Activated naive CD4-positive, alpha-beta T cell treated with anti-CD3 and anti-CD28 coated beads, Interleukin-2, amount 50 U/mL, for 72 hours (primary cell): ENCODE measurements at regions not wholly inside any gene's neighbourhood (a gene's known extent, or its start where the extent isn't known, plus 50 kb on each side); places are given as distances from the start of the nearest gene placed in this dataset.

Experiments
- ATAC-seq, 2 donors: fragments of 150-1000 bp; cut with Tn5 transposase; 2 replicates each; pipeline ENCODE4 v1.10.0; 2021; ENCODE audit warnings: mild to moderate bottlenecking in 2 of 2, moderate library complexity in 2 of 2
- DNase-seq, 2 donors: peaks; one replicate each; pipeline ENCODE4 v3.0.0; 2021 to 2022; ENCODE audit warnings: low spot score in 2 of 2
- H3K27ac Mint-ChIP-seq, 2 donors: one replicate each; pipeline ENCODE4 v1.8.0; 2022; ENCODE audit warnings: mild to moderate bottlenecking in 2 of 2, mixed read lengths in 2 of 2
- H3K36me3 Mint-ChIP-seq, 2 donors: one replicate each; pipeline ENCODE4 v1.8.0; 2022; ENCODE audit warnings: mixed read lengths in 2 of 2
- H3K9me3 Mint-ChIP-seq, 2 donors: one replicate each; pipeline ENCODE4 v1.8.0; 2022; ENCODE audit warnings: mixed read lengths in 2 of 2

DNA sequence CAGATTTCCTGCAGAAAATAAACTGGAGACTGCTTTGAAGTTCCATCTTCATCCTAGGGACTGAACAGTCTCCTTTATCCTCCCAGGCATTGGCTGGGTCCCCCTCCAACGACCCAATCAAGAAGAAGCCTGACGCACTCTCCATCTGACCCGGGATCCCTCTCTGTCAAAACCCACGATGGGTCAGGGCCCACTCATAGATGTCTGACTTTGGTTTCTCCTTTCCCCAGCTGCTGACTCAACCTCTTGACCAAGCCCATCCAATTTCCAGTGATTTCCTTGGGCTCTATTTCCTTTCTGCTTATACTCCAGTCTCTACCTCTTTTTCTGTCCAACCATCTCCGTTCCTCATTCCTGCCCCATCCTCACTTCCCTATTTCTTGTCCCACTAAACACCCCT is 189.7 kb downstream of the MIAT start:
- no peaks in the 10 kb centered on the region for H3K9me3 Mint-ChIP-seq
- DNase-seq (no peak), ATAC-seq (no peak)
- H3K36me3 Mint-ChIP-seq, result no peaks in the 10 kb centered on the region
- H3K27ac Mint-ChIP-seq, result no peak overlapping the region

DNA sequence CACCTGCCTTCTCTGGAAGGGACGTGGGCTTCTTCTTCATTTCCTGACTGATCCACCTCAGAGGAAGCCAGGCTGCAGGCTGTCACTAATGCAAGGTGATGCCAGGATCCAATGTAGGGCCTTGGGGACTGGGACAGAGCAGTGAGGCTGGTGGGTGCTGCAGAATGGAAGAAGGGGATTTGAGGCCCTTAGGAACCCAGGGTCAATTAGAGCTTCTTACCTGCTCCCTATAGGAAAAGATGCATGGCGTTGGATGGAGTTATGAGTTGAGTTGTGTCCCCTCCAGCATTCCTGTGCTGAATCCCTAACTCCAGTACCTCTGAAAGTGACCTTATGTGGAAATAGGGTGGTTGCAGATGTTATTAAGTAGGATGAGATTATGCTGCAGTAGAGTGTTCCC is 190.4 kb downstream of the MIAT start:
- H3K27ac Mint-ChIP-seq, result no peak overlapping the region
- ATAC-seq (no peak), DNase-seq (no peak)
- no peaks in the 10 kb centered on the region for H3K36me3 Mint-ChIP-seq
- no peaks in the 10 kb centered on the region for H3K9me3 Mint-ChIP-seq

DNA sequence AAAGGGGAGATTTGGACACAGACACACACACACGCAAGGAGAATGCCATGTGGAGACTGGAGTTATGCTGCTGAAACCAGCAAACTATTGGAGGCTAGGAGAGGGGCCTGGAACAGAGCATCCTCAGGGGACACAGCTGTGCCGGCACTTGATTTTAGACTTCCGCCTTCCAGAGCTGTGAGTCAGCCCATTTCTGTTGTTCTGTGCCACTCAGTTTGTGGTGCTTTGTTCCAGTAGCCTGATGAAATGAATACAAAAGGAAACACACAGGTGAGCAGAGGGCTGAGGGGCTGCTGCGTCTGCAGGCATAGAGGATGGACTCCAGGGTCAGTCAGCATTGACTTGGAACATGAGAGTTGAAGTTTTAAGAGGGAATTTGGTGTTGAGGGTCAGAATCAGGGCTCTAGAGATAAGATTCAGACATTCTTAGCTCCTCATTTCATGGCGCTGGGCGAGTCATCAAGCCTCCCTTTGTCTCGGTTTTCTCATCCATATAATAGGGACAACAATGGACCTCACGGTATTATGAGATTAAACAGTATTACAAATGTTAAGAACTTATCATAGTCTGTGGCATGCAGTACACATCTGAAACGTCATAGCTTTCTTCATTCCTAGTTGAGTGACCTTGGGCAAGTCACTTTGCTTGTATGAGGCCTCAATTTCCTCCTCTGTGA is 191.0 kb downstream of the MIAT start:
- no peak overlapping the region for H3K27ac Mint-ChIP-seq
- ATAC-seq, result no peak
- no peak for DNase-seq
- H3K9me3 Mint-ChIP-seq, result no peaks in the 10 kb centered on the region
- no peaks in the 10 kb centered on the region for H3K36me3 Mint-ChIP-seq

DNA sequence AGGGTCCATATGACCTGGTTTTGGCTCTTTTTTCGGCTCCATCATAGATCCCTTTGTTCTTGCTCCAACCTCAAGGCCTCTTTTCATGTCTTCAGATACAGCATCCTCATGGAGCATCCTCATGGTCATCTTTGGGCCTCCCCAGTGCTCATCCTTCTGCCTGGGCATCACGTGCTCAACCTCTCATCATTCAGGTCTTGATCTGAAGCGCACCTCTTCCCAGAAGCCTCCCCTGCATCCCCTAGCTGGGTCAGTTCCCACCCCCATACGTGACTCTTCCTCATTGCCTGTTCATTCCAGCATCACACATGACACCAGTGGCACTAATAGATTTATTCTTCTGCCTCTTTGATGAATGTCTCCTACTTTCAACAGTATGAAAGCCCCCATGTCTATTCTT is 192.2 kb downstream of the MIAT start:
- Mint-ChIP-seq H3K36me3 (no peaks in the 10 kb centered on the region), H3K9me3 (no peaks in the 10 kb centered on the region), H3K27ac (no peak overlapping the region)
- ATAC-seq, result no peak
- no peak for DNase-seq

DNA sequence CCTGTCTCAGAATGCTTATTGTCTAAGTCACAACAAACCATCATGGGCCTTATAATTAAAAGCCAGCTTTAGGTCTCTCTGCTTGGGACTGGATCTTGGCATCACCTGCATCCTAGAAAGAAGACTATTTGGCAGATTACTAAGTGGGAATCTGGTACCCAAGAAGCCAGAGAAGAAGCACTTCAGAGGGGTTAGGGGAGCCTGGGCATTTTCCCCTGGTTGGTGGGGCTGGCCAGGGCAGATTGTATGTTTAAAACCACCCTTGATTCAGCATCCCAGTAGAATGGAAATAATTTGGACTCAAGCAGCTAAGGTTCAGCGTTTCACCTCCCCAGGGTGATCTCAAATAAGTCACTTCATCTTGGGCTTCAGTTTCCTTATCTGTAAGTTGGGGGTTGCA is 193.7 kb downstream of the MIAT start:
- DNase-seq (no peak), ATAC-seq (no peak)
- Mint-ChIP-seq H3K27ac (no peak overlapping the region), H3K9me3 (no peaks in the 10 kb centered on the region), H3K36me3 (no peaks in the 10 kb centered on the region)

DNA sequence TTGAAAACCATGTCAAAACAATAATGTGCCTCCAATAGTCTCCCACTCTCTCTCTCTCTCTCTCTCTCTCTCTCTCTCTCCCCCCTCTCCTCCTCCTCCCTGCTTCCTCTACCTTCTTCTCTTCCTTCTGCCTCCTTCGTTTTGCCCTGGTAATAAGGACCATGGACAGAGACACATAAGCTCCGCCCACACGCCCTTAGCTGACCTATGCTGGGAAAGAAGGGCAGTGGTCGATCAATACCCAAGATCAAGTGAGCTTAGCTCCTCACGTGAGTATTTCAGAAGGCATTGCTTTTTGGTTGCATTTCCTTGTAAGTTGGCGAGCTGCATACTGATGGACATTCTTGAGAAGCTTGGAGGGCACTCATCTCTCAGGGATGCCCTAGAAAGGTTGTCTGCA is 194.8 kb downstream of the MIAT start:
- DNase-seq, result no peak
- H3K9me3 Mint-ChIP-seq, result no peaks in the 10 kb centered on the region
- H3K36me3 Mint-ChIP-seq, result no peaks in the 10 kb centered on the region
- ATAC-seq, result no peak
- H3K27ac Mint-ChIP-seq, result no peak overlapping the region

DNA sequence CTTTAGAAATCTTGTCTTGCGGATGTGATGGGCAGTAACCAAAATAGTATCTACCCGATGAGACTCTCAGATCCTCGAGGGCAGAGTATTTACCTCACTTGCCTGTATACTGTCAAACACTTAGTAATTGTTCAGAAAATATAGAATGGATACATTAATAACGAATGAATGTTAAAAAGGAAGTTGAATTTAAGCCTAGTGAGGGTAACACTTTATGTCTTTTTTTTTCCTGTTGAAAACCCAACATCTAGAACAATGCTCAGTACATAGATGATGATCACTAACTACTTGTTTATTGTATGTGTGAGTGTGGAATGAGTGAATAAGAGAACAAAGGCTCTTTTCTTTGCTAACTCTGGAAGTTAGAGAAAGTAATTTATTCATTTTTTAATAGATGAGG is 195.7 kb downstream of the MIAT start:
- DNase-seq (no peak), ATAC-seq (no peak)
- Mint-ChIP-seq H3K27ac (no peak overlapping the region), H3K36me3 (no peaks in the 10 kb centered on the region), H3K9me3 (no peaks in the 10 kb centered on the region)

DNA sequence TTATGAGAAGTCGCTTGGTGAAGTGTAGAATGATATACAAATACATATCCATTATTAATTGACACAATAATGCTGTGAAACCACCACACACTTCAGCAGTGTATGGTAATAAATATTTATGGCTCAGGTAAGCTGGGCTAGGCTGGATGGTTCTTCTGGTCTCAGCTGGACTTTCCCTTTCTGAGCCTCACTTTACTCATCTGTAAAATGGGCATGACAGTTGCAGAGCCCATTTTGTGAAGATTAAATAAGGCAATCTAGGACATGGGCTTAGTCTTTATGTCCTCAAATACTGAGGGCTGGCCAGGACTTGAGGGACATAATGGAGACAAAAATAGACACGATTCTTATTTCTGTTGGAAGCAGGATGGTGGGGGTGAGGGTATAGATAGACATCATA is 196.1 kb downstream of the MIAT start:
- Mint-ChIP-seq H3K27ac (no peak overlapping the region), H3K36me3 (no peaks in the 10 kb centered on the region), H3K9me3 (no peaks in the 10 kb centered on the region)
- DNase-seq (no peak), ATAC-seq (no peak)

DNA sequence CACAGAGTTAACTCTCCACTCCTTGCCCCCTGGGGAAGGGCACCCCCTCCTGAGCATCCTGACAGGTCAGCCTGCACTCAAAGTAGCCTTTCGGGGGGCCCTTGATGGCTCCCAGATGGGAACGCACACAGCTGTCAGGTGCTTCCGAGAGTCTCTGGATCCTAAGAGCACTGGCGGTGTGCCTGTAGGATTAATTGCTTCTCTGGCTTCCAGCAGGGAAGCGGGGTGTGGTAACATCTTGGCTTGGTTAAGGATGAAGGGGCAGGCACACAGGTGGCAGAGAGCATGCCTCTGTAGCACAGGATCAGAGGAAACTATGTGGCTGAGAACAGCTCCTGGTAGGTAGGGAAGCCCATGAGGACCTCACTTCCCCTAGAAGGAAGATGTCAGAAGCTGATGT is 199.8 kb downstream of the MIAT start:
- no peak for ATAC-seq
- Mint-ChIP-seq H3K36me3 (peaks cover 6% of the 10 kb centered on the region in 2 donors), H3K9me3 (peaks cover 4 to 6% of the 10 kb centered on the region in 2 donors), H3K27ac (peak overlapping the region in 1 of 2 donors; percentile 3)
- no peak for DNase-seq

DNA sequence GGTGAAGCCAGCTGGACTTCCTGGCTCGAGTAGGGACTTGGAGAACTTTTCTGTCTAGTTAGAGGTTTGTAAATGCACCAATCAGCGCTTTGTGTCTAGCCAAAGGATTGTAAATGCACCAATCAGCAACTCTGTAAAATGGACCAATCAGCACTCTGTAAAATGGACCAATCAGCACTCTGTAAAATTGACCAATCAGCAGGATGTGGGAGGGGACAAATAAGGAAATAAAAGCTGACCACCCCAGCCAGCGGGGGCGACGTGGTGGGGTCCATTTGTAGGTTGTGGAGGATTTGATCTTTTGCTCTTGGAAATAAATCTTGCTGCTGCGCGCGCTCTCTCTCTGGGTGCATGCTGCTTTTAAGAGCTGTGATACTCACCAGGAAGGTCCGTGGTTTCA is 202.9 kb downstream of the MIAT start:
- Mint-ChIP-seq H3K9me3 (peaks cover 4 to 6% of the 10 kb centered on the region in 2 donors), H3K27ac (no peak overlapping the region), H3K36me3 (peaks cover 6 to 10% of the 10 kb centered on the region in 2 donors)
- ATAC-seq, result no peak
- DNase-seq, result no peak

DNA sequence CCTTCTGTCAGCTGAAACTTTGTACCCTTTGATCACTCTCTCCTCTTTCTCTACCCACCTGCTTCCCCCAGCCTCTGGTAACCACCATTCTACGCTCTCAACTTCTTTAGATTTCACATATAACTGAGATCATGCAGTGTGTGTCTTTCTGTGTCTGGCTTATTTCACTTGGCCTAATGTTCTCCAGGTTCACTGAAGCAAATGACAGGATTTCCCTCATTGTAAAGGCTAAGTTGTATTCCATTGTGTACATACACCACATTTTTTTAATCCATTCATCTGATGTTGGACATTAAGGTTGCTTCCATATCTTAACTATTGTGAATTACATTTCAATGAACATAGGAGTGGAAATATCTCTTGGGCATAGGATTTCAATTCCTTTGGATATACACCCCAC is 207.6 kb downstream of the MIAT start:
- no peak for DNase-seq

DNA sequence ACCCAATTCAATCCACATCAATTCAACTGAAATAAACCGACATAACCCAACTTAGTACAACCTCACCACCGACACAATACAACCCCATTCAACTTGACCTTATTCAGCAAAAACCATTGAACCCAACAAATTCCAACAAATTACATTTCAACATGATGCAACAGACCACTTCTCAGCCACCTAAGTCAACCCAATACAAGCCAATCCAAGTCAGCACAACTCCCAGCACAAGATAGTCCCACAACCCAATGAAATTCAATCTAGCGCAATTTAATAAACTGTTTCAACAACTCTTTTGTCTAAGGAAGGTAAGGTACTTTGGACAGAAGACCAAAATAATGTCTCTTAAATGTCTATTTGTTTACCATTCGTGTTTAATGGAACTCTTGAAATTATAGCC is 226.0 kb downstream of the MIAT start:
- no peak for DNase-seq
- H3K27ac Mint-ChIP-seq, result no peak overlapping the region
- H3K36me3 Mint-ChIP-seq, result no peaks in the 10 kb centered on the region
- no peaks in the 10 kb centered on the region for H3K9me3 Mint-ChIP-seq
- no peak for ATAC-seq

More for the DNA sequence above, 207.6 kb downstream of the MIAT start:
- no peak overlapping the region for H3K27ac Mint-ChIP-seq
- ATAC-seq, result no peak
- H3K9me3 Mint-ChIP-seq, result peaks cover 6 to 10% of the 10 kb centered on the region in 2 donors
- peaks cover 6 to 23% of the 10 kb centered on the region in 2 donors for H3K36me3 Mint-ChIP-seq

DNA sequence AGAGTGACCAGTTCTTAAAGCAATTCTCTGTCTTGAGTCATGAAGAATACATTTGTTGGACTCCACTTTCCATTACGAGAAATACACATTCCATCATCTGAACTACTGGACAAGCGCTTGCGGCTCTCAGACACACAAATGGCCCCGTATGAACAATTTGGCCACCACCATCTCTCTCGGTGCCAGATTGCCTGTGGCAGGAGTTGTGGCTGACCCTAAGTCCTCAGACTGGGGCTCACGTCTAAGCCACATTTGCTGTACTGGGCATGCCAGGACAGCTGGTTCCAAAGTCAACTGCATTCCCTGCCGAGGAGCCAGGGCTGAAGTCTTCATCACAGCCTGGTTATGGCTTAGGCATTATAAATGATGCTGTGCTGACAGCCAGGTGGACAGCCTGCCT is 227.5 kb downstream of the MIAT start:
- Mint-ChIP-seq H3K27ac (no peak overlapping the region), H3K36me3 (no peaks in the 10 kb centered on the region), H3K9me3 (no peaks in the 10 kb centered on the region)
- ATAC-seq, result no peak
- DNase-seq, result no peak

DNA sequence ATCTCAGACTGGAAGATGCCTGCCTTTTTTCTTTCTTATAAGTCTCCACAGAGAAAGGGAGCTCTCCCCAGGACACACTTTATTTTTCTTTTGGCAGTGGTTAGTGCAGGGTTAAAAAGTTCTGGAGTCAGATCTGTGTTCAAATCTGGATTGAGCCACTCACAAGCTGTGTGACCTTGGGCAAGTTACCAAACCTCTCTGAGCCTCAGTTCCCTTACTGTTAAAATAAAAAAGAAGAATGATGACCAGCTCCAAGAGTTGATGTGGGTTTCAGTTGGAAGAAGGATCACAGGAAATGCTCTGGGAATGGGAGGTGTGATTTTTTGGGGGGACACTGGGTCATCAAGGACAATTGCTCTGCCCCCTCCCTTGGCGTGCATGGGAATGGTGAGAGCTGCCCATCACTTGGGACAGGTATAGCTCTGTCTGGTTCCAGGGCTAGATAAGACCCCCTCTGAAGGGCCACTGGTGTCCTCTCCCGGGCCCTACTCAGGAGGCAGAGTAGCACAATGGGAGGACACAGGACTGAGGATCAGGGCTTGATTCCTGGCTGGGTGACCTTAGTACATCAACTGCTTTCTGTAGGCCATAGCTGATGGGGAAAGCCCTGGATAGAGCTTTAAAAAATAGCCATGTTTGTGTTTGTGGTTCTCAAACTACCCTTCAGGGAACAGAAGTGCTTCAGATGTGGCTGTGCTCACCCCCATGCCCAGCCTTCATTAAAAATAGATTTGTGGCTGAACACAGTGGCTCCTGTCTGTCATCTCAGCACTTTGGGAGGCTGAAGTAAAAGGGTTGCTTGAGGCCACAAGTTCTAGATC is 228.3 kb downstream of the MIAT start:
- ATAC-seq (no peak), DNase-seq (no peak)
- no peaks in the 10 kb centered on the region for H3K36me3 Mint-ChIP-seq

DNA sequence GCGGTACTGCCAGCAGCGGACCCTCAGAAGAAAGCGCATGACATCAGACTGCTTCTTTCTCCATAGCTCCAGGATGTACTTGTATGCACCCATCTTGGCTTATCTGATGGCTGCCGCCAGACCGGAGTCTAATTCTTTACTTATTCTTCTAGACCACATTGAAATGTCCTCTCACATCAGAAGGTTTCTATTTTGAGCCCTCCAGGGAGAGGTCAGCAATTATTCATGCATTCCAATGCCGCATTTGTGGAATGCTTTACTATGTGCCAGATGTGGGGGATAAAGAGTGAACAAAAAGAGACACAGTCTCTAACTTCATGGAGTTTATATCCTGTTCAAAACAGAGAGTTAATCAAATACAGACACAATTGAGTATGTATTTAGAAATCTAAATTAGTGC is 230.1 kb downstream of the MIAT start:
- H3K36me3 Mint-ChIP-seq, result no peaks in the 10 kb centered on the region
- no peak overlapping the region for H3K27ac Mint-ChIP-seq
- H3K9me3 Mint-ChIP-seq, result no peaks in the 10 kb centered on the region
- DNase-seq, result no peak
- ATAC-seq, result no peak

More for the DNA sequence above, 228.3 kb downstream of the MIAT start:
- Mint-ChIP-seq H3K9me3 (no peaks in the 10 kb centered on the region), H3K27ac (no peak overlapping the region)

DNA sequence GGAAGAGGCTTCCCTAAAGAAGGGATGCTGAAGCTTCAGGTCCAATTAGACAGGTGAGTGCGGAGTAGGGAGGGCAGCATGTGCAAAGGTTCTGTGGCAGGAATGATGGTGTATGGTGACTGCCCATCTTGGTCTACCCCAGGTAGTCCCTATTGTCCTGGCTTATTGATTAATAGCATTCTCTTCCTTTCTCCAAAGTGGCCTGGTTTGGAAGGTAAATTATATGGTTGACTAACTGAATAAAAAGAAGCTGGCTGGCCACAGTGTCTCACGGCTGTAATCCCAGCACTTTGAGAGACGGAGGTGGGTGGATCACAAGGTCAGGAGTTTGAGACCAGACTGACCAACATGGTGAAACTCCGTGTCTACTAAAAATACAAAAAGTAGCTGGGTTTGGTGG is 230.5 kb downstream of the MIAT start:
- Mint-ChIP-seq H3K9me3 (no peaks in the 10 kb centered on the region), H3K36me3 (no peaks in the 10 kb centered on the region), H3K27ac (no peak overlapping the region)
- DNase-seq, result no peak
- ATAC-seq, result no peak

DNA sequence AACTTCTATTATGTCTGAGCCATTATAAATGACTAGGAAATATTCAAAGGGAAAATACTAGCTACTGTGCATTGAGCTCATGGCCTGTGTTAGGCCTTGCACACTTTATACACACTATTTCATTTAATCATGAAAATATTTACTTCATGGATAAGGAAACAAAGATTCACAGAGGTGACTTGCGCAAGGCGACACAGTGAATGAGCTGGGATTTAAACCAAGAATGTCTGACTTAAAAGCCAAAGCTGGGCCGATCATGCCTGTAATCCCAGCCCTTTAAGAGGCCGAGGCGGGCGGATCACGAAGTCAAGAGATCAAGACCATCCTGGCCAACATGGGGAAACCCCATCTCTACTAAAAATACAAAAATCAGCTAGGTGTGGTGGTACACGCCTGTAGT is 231.5 kb downstream of the MIAT start:
- DNase-seq, result no peak
- Mint-ChIP-seq H3K9me3 (no peaks in the 10 kb centered on the region), H3K36me3 (no peaks in the 10 kb centered on the region)

DNA sequence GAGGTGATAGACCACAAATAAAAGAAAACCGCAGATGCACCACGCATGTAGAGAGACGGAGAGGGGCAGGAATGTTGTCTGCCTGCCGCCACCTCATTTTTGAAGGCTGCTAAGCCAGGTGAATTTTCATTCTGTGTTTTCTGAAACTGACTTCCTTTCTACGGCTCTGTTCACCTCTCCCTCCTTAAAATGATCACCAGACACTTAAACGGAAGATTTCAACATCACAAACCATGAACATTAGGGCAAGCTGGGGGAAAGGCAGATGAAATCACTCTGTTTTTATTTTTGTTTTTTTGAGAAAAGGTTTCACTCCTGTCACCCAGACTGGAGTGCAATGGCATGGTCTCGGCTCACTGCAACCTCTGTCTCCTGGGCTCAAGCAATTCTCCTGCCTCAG is 232.4 kb downstream of the MIAT start:
- ATAC-seq (no peak), DNase-seq (no peak)
- Mint-ChIP-seq H3K9me3 (no peaks in the 10 kb centered on the region), H3K27ac (no peak overlapping the region), H3K36me3 (no peaks in the 10 kb centered on the region)

More for the DNA sequence above, 231.5 kb downstream of the MIAT start:
- no peak for ATAC-seq
- peak overlapping the region in 1 of 2 donors; percentile 36 for H3K27ac Mint-ChIP-seq
